Aorta (tissue), 5 donors: ENCODE measurements at regions not wholly inside any gene's neighbourhood (a gene's known extent, or its start where the extent isn't known, plus 50 kb on each side); places are given as distances from the start of the nearest gene placed in this dataset.

Experiments used
- ATAC-seq: fragments of 200-7000 bp; cut with Tn5 transposase; one replicate; pipeline ENCODE4 v1.9.1; 2022; ENCODE audit warnings: moderate library complexity; ENCODE audit not compliant: low FRiP score
- DNase-seq, 2 donors: peaks; one replicate each; pipeline ENCODE4 v3.0.0-alpha.2; 2020
- H3K27ac ChIP-seq, 2 donors: one replicate each; pipeline ENCODE4 v1.5.1; 2013; ENCODE audit warnings: low read length in 2 of 2, mild to moderate bottlenecking in 2 of 2, moderate library complexity in 2 of 2, control low read depth in 1 of 2, inconsistent platforms in 1 of 2, low read depth in 1 of 2
- H3K27me3 ChIP-seq, 2 donors: one replicate each; pipeline ENCODE4 v1.6.1; 2013; ENCODE audit warnings: control low read depth in 1 of 2, low read length in 1 of 2, mild to moderate bottlenecking in 1 of 2, moderate library complexity in 1 of 2; ENCODE audit not compliant: insufficient read depth in 2 of 2, control insufficient read depth in 1 of 2
- H3K36me3 ChIP-seq, 2 donors: one replicate each; pipeline ENCODE4 v1.6.1; 2013; ENCODE audit warnings: control low read depth in 1 of 2, low read length in 1 of 2, mild to moderate bottlenecking in 1 of 2; ENCODE audit not compliant: insufficient read depth in 2 of 2, control insufficient read depth in 1 of 2
- H3K4me1 ChIP-seq, 2 donors: one replicate each; pipeline ENCODE4 v1.6.1; 2013; ENCODE audit warnings: low read length in 2 of 2, control low read depth in 1 of 2, mild to moderate bottlenecking in 1 of 2, moderate library complexity in 1 of 2; ENCODE audit not compliant: insufficient read depth in 2 of 2, control insufficient read depth in 1 of 2
- H3K4me3 ChIP-seq, 2 donors: one replicate each; pipeline ENCODE4 v1.5.1; 2013; ENCODE audit warnings: low read length in 2 of 2, control low read depth in 1 of 2, mild to moderate bottlenecking in 1 of 2
- H3K9me3 ChIP-seq: one replicate; pipeline ENCODE4 v1.6.1; 2013; ENCODE audit warnings: mild to moderate bottlenecking, low read length; ENCODE audit not compliant: control insufficient read depth
- WGBS, 2 donors: extraction: QIAGEN DNeasy Blood & Tissue Kit; methylation state at CpG; one replicate each; pipeline ENCODE4 v1.1.7; 2013; 5-methylcytosine and 5-hydroxymethylcytosine counted together
- intact Hi-C, 2 donors: fragments of 100-400 bp; cut with DNase I; formaldehyde crosslinking; loops; one replicate each; pipeline versions ENCODE4 v1.14.2 to v1.15.0; 2022
- donor health status: healthy with polysubstance abuse.
- donor health status: Bipolar disorder and iron deficiency.
- donor health status: DM: no; HTN: no; CAD: no.
- donor health status: DM: no; HTN: no; CAD: no.
- donor health status: DM: yes; HTN: yes; CAD: no.

DNA sequence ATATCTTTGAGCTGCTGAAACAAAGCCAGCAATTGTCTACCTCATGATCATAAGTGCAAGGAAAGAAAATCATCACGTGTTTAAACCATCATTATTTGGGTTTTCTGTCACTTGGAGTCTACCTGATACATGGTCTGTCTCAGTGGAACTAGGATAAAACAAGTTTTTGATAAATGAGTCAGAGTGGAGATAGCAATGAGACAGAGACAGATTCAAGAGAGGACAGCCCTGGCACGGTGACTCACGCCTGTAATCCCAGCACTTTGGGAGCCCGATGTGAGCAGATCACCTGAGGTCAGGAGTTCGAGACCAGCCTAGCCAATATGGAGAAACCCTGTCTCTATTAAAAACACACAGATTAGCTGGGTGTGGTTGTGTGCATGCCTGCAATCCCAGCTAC, 93.8 kb downstream of the PMAIP1 start:
- 70 to 71% methylated on average over 5 of the region's 5 CpGs for WGBS, 2 donors
- H3K27me3 ChIP-seq, result no peaks in the 10 kb centered on the region
- H3K9me3 ChIP-seq, result no peaks in the 10 kb centered on the region
- no peak overlapping the region for H3K4me3 ChIP-seq
- H3K36me3 ChIP-seq, result no peaks in the 10 kb centered on the region
- H3K4me1 ChIP-seq, result no peaks in the 10 kb centered on the region
- intact Hi-C loops, result no loop called here
- no peak overlapping the region for H3K27ac ChIP-seq
- ATAC-seq (no peak), DNase-seq (no peak)

- intact Hi-C loops, result no loop called here
- Histone ChIP-seq H3K4me1 (no peaks in the 10 kb centered on the region), H3K9me3 (no peaks in the 10 kb centered on the region), H3K36me3 (no peaks in the 10 kb centered on the region), H3K4me3 (no peak overlapping the region), H3K27ac (no peak overlapping the region), H3K27me3 (no peaks in the 10 kb centered on the region)
- no peak for ATAC-seq
- 81 to 85% methylated on average over 1 of the region's 1 CpG for WGBS, 2 donors
- no peak for DNase-seq
Observed at GRCh38 chr18:59990121-59990823, 90.5 kb downstream of the PMAIP1 start.

- H3K9me3 ChIP-seq, result no peaks in the 10 kb centered on the region
- WGBS, 2 donors, result 13 to 14% methylated on average over 5 of the region's 5 CpGs
- intact Hi-C loops, result loop anchor here in 1 of 2 donors (10.0 kb wide), 1 partner anchor 557 kb away; no protein-coding TSS in a partner anchor
- no peaks in the 10 kb centered on the region for H3K4me1 ChIP-seq
- ATAC-seq (peak; percentile 68), DNase-seq (no peak)
- H3K27ac ChIP-seq, result no peak overlapping the region
- no peaks in the 10 kb centered on the region for H3K36me3 ChIP-seq
- no peak overlapping the region for H3K4me3 ChIP-seq
- no peaks in the 10 kb centered on the region for H3K27me3 ChIP-seq
Observed at GRCh38 chr18:59988098-59988706, 88.4 kb downstream of the PMAIP1 start.

- ATAC-seq, result no peak
Observed at GRCh38 chr18:59987102-59987501, 87.3 kb downstream of the PMAIP1 start.

DNA sequence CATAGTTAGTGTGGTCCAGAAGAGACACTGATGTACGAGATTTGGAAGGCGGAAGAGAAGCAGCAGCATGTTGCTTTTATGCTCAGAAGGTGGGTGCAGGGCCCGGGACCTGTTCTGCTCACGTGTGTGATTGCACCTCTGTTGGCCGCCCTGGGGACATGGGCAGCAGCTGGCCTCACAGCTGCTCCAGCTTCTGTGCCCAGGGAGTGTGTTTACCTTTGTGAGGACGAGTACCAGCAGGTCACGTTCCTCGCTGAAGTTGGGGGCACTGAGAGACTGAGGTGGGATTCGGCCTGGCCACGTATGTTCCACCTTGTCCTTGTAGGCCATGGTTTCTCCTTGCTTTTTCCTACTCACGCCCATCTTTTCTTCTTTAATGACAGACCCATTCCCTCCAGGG, 86.3 kb downstream of the PMAIP1 start:
- H3K36me3 ChIP-seq, result no peaks in the 10 kb centered on the region
- H3K27me3 ChIP-seq, result no peaks in the 10 kb centered on the region
- ATAC-seq (no peak), DNase-seq (no peak)
- H3K9me3 ChIP-seq, result no peaks in the 10 kb centered on the region
- intact Hi-C loops, result loop anchor here in 1 of 2 donors (10.0 kb wide), 1 partner anchor 559 kb away; no protein-coding TSS in a partner anchor
- no peak overlapping the region for H3K27ac ChIP-seq
- H3K4me3 ChIP-seq, result no peak overlapping the region
- no peaks in the 10 kb centered on the region for H3K4me1 ChIP-seq
- 69 to 77% methylated on average over 11 of the region's 11 CpGs for WGBS, 2 donors

More at GRCh38 chr18:59987102-59987501, 87.3 kb downstream of the PMAIP1 start:
- no peak for DNase-seq
- 69% methylated on average over 4 of the region's 4 CpGs for WGBS, 2 donors
- intact Hi-C loops, result loop anchor here in 1 of 2 donors (10.0 kb wide), 1 partner anchor 558 kb away; no protein-coding TSS in a partner anchor
- Histone ChIP-seq H3K36me3 (no peaks in the 10 kb centered on the region), H3K27ac (no peak overlapping the region), H3K9me3 (no peaks in the 10 kb centered on the region), H3K4me3 (no peak overlapping the region), H3K4me1 (no peaks in the 10 kb centered on the region), H3K27me3 (no peaks in the 10 kb centered on the region)

- ATAC-seq, result no peak
- H3K27me3 ChIP-seq, result no peaks in the 10 kb centered on the region
- DNase-seq, result no peak
- no peaks in the 10 kb centered on the region for H3K9me3 ChIP-seq
- 80 to 86% methylated on average over 5 of the region's 5 CpGs for WGBS, 2 donors
- no peaks in the 10 kb centered on the region for H3K36me3 ChIP-seq
- H3K4me1 ChIP-seq, result no peaks in the 10 kb centered on the region
- intact Hi-C loops, result loop anchor here in 1 of 2 donors (10.0 kb wide), 1 partner anchor 560 kb away; no protein-coding TSS in a partner anchor
- H3K27ac ChIP-seq, result no peak overlapping the region
- H3K4me3 ChIP-seq, result no peak overlapping the region
Observed at GRCh38 chr18:59985289-59985688, 85.5 kb downstream of the PMAIP1 start.

DNA sequence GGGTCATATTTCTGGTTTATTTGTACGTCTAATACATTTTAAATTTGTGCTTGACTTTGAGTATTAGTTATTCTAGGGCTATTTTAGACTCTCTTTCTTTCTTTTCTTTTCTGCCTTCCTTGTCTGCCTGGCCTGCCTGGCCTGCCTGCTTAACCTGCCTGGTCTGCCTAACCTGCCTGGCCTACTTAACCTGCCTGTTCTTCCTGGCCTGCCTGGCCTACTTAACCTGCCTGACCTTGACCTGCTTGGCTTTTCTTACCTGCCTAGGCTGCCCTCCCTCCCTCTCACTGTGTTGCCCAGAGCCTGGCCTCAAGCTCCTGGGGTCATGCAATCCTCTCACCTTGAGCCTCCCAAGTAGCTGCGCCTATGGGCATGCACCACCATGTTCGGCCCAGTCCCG, 83.7 kb downstream of the PMAIP1 start:
- Histone ChIP-seq H3K36me3 (no peaks in the 10 kb centered on the region), H3K4me3 (no peak overlapping the region), H3K27ac (no peak overlapping the region), H3K4me1 (no peaks in the 10 kb centered on the region), H3K27me3 (no peaks in the 10 kb centered on the region), H3K9me3 (no peaks in the 10 kb centered on the region)
- DNase-seq (no peak), ATAC-seq (no peak)
- WGBS, 2 donors, result 90 to 97% methylated on average over 4 of the region's 4 CpGs
- intact Hi-C loops, result loop anchor here (5.0 to 10.0 kb wide), 2 partner anchors 561 to 564 kb away; no protein-coding TSS in a partner anchor

DNA sequence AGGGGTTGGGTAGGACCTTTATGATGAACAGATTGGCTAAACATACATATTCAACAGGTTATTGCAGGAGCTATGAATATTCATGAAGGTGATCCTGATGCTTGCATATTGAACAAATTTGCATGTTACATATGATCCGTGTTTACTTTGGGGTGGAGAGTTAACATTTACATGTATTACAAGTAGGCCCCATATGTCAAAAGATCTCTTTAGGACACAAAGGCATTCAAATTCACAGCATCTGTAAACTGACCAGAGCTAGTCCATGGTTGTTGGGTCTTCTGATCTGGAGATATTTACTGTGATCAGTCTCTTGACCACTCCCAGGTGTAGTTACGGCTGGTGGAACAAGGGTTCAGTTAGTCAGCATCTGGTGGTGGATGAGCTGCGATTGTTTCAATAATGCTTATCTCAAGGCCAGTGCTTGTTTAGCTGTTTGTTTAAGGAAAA, 80.4 kb downstream of the PMAIP1 start:
- Histone ChIP-seq H3K4me3 (no peak overlapping the region), H3K9me3 (no peaks in the 10 kb centered on the region), H3K36me3 (no peaks in the 10 kb centered on the region), H3K27me3 (no peaks in the 10 kb centered on the region), H3K4me1 (no peaks in the 10 kb centered on the region), H3K27ac (no peak overlapping the region)
- DNase-seq (no peak), ATAC-seq (no peak)
- WGBS, 2 donors, result 79 to 81% methylated on average over 3 of the region's 3 CpGs
- intact Hi-C loops, result loop anchor here (5.0 to 10.0 kb wide), 2 partner anchors 565 to 567 kb away; no protein-coding TSS in a partner anchor
